ENCODE measurements at regions not wholly inside any gene's neighbourhood (a gene's known extent, or its start where the extent isn't known, plus 50 kb on each side); places are given as distances from the start of the nearest gene placed in this dataset.

GRCh38 chr11:81246941-81247340 is 1486.7 kb downstream of the FAM181B start:
- DNase-seq (ENCODE audit: low read depth in 1 of 2, low spot score in 1 of 2) (no peak), ATAC-seq (no peak), FAIRE-seq (no peak)
- POLR2A ChIA-PET = no interaction called here
- no peak overlapping the region for H3K4me3 ChIP-seq
- H3K27ac ChIP-seq = no peak overlapping the region
- CTCF ChIA-PET = no interaction called here
- no peaks in the 10 kb centered on the region for H3K4me1 ChIP-seq
- H3K4me2 ChIP-seq = no peak overlapping the region
- WGBS (ENCODE audit: missing lambda C conversion rate) = 3% methylated on average over 3 of the region's 3 CpGs
- H3K9me3 ChIP-seq = no peaks in the 10 kb centered on the region
- TF ChIP-seq GATA3 (IDR thresholded peaks at IDR 0.05; ENCODE audit: borderline replicate concordance) (no peak), FOSB (CRISPR knock-in tag; IDR thresholded peaks at IDR 0.05) (no peak), PBX3 (IDR thresholded peaks at IDR 0.05) (no peak), HOXB5 (CRISPR knock-in tag; IDR thresholded peaks at IDR 0.05) (no peak), CTCF (IDR thresholded peaks at IDR 0.05) (no peak), NPAS2 (CRISPR knock-in tag; IDR thresholded peaks at IDR 0.05; ENCODE audit: borderline replicate concordance) (no peak), SMC3 (IDR thresholded peaks at IDR 0.05) (no peak), JUN (IDR thresholded peaks at IDR 0.05) (no peak), MAFK (IDR thresholded peaks at IDR 0.05; ENCODE audit: partially characterized antibody) (no peak), CBX2 (IDR thresholded peaks at IDR 0.05; ENCODE audit: borderline replicate concordance, low read depth) (no peak)
- TF ChIP-seq, protein P1, sequence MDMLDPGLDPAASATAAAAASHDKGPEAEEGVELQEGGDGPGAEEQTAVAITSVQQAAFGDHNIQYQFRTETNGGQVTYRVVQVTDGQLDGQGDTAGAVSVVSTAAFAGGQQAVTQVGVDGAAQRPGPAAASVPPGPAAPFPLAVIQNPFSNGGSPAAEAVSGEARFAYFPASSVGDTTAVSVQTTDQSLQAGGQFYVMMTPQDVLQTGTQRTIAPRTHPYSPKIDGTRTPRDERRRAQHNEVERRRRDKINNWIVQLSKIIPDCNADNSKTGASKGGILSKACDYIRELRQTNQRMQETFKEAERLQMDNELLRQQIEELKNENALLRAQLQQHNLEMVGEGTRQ (IDR thresholded peaks at IDR 0.05) = no peak

DNA sequence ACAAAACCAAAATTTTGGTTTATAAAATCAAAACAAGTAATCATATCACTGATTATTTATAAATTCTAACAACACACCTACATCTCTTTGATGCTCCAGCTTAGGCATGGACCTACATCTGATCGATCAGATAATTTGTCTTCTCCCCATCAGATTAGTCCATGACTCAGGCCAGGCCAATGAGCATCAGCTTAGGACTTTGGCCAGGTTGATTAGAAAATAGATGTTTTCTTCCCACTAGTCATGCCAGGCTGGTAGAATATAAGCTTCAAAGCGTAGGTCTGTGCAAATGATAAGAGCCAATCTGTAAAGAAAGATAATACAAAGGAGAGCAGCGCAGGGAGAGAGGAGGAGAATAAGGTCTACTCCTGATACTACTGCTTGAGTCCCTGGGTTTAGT is 1487.9 kb downstream of the FAM181B start:
- POLR2A ChIA-PET = no interaction called here
- WGBS (ENCODE audit: missing lambda C conversion rate) = 1% methylated on average over 3 of the region's 3 CpGs
- CTCF ChIA-PET = no interaction called here
- DNase-seq (ENCODE audit: low read depth in 1 of 2, low spot score in 1 of 2) (no peak), FAIRE-seq (no peak), ATAC-seq (no peak)
- H3K4me1 ChIP-seq = no peaks in the 10 kb centered on the region
- no peak overlapping the region for H3K4me2 ChIP-seq
- H3K4me3 ChIP-seq = no peak overlapping the region
- TF ChIP-seq KDM1A (IDR thresholded peaks at IDR 0.05; ENCODE audit: low read depth) (no peak), JUN (IDR thresholded peaks at IDR 0.05) (no peak), SMC3 (IDR thresholded peaks at IDR 0.05) (no peak), ESRRA (IDR thresholded peaks at IDR 0.05; ENCODE audit: borderline replicate concordance, low read length) (no peak), BHLHE40 (IDR thresholded peaks at IDR 0.05; ENCODE audit: low read depth, low read length) (no peak), CTCF (IDR thresholded peaks at IDR 0.05) (no peak), HEYL (CRISPR knock-in tag; IDR thresholded peaks at IDR 0.05) (no peak), MAX (IDR thresholded peaks at IDR 0.05) (no peak), TFCP2L1 (CRISPR knock-in tag; IDR thresholded peaks at IDR 0.05) (no peak)
- TF ChIP-seq, protein P2, sequence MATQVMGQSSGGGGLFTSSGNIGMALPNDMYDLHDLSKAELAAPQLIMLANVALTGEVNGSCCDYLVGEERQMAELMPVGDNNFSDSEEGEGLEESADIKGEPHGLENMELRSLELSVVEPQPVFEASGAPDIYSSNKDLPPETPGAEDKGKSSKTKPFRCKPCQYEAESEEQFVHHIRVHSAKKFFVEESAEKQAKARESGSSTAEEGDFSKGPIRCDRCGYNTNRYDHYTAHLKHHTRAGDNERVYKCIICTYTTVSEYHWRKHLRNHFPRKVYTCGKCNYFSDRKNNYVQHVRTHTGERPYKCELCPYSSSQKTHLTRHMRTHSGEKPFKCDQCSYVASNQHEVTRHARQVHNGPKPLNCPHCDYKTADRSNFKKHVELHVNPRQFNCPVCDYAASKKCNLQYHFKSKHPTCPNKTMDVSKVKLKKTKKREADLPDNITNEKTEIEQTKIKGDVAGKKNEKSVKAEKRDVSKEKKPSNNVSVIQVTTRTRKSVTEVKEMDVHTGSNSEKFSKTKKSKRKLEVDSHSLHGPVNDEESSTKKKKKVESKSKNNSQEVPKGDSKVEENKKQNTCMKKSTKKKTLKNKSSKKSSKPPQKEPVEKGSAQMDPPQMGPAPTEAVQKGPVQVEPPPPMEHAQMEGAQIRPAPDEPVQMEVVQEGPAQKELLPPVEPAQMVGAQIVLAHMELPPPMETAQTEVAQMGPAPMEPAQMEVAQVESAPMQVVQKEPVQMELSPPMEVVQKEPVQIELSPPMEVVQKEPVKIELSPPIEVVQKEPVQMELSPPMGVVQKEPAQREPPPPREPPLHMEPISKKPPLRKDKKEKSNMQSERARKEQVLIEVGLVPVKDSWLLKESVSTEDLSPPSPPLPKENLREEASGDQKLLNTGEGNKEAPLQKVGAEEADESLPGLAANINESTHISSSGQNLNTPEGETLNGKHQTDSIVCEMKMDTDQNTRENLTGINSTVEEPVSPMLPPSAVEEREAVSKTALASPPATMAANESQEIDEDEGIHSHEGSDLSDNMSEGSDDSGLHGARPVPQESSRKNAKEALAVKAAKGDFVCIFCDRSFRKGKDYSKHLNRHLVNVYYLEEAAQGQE (IDR thresholded peaks at IDR 0.05) = no peak
- TF ChIP-seq, protein P3, sequence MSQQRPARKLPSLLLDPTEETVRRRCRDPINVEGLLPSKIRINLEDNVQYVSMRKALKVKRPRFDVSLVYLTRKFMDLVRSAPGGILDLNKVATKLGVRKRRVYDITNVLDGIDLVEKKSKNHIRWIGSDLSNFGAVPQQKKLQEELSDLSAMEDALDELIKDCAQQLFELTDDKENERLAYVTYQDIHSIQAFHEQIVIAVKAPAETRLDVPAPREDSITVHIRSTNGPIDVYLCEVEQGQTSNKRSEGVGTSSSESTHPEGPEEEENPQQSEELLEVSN (IDR thresholded peaks at IDR 0.05; ENCODE audit: borderline replicate concordance, low read depth) = no peak
- H3K9me3 ChIP-seq = no peaks in the 10 kb centered on the region
- no peak overlapping the region for H3K27ac ChIP-seq
